ENCODE measurements at regions not wholly inside any gene's neighbourhood (a gene's known extent, or its start where the extent isn't known, plus 50 kb on each side); places are given as distances from the start of the nearest gene placed in this dataset.

DNA sequence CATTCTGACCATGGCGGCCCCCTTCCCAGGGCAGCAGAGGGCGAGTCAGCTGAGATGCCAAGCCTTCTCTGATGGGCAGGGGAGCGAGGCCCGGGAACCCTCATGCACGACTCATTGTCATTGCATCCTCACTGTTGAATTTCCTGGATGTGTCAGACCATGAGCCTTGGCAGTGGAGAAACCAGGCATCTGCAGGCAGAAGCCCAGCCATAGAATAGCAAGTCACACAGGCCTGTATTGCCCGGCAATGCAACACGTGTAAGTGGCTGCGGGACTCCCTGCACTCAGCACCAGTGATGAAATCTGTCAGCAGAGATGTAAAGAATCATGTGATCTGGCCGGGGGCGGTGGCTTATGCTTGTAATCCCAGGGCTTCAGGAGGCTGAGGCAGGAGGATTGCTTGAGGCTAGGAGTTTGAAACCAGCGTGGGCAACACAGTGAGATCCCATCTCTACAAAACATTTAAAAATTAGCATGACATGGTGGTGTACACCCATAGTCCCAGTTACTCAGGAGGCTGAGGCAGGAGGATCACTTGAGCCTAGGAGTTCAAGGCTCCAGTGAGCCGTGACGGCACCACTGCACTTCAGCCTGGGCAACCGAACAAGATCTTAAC, 199.7 kb downstream of the KATNAL1 start:
- no peak for DNase-seq (ENCODE audit: low read depth)

GRCh38 chr13:30107121-30107520, 200.2 kb downstream of the KATNAL1 start:
- DNase-seq (ENCODE audit: low read depth), result no peak

- DNase-seq (ENCODE audit: low read depth), result no peak
Measured at GRCh38 chr13:30105381-30105780, 202.0 kb downstream of the KATNAL1 start.

- DNase-seq (ENCODE audit: low read depth), result no peak
Measured at GRCh38 chr13:30103161-30103840, 204.1 kb downstream of the KATNAL1 start.

DNA sequence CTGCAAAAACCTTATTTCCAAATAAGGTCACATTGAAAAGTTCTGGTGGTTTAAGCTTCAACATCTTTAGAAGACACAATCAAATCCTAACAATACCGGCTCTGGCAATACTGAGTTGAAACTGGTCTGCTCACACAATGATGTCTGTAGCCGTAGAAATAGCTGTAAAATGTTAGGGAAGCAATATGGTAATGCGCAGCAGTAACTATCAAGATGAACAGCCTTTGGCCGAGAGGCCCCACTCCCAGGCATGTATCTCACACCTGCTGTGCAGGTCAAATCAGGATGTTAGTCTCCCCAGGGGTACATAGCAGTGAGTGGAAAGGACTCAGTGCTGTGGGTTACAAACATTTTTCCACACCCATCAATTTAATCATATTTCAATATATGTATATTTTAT, 207.1 kb downstream of the KATNAL1 start:
- no peak for DNase-seq (ENCODE audit: low read depth)

DNA sequence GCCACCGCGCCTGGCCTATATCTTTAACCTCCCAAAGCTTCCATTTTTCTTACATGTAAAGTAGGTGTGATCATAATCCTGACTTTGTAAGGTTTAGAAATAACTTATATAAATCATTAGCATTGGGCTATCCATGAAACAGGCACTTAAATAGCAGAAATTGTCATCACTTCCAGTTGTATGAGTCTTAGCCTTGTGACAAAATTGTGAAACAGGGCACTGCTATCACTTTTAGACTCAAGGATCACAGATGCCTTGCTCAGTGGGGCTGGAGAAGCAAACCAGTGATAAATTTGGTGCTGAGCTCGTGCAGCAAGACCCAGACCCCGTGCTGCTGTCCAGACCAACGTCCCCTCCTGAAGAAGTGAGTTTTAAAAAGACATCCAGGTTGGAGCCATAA, 209.7 kb downstream of the KATNAL1 start:
- no peak for DNase-seq (ENCODE audit: low read depth)

DNA sequence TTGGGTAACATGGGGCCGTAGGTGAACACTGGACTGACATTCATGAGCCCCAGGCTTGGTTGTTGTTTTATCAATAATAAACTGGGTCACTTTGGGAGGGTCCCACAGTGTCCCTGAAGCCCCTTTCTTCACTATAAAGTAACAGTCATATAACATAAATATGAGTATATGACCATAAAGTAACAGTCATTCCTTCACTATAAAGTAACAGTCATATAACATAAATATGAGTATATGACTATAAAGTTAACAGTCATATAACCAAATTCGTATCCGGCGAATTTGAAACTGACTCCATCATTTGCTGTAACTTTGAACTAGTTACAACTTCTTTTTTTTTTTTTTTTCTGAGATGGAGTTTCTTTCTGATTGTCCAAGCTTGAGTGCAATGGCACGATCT, 210.3 kb downstream of the KATNAL1 start:
- DNase-seq (ENCODE audit: low read depth), result no peak

GRCh38 chr13:30094015-30094414, 213.3 kb downstream of the KATNAL1 start:
- DNase-seq (ENCODE audit: low read depth), result no peak

DNA sequence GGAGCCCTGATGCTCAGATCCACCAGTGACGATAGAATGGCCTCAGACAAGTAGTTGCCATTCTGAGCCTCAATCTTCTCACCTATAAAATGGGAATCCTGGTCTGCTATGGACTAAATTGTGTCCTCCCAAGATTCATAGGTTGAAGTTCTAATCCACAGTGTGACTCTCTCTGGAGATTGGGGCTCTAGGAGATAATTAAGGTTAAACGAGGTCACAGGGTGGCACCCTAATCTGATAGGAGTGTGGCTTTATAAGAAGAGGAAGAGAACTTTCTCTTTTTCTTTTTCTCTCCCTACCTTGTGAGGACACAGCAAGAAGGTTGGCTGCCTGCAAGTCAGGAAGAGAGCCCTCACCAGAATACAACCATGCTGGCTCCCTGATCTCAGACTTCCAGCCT, 214.1 kb downstream of the KATNAL1 start:
- no peak for DNase-seq (ENCODE audit: low read depth)

DNA sequence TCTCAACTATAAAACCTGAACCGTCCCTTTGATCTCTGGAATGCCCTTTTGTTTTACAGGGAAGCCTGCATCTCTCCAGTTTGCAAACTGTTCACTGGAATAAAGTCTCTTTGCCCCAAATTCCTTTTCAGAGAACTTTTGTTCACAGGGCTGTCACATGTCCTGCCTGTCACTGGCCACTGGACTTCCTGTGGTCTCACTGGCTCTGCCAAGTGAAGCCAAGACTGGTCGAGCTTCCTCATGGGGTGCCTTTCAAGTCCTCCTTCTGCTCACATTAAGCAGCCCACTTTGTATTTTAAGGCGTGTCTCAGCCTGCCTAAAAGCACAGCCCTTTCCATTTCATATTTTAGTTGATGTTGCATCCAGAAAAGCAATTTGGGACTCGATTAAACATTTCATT, 215.7 kb downstream of the KATNAL1 start:
- DNase-seq (ENCODE audit: low read depth), result no peak

DNA sequence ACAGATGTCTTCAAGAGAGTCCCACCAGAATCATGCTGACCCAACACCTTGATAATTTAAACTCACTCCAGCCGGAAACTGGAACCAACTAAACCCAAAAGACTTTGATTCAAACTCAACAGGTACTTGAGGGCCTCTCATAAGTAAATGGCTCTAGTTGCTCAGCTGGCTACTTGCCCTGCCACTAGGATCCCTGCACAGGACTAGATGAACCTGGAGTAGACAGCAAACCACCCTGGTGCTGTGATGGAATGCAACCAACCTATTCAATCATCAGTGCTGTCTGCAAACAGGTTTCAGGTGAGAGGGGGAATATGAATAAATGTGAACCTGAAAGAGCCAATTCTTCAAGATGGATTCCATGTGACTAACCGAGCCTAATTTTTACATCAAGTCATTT, 216.3 kb downstream of the KATNAL1 start:
- no peak for DNase-seq (ENCODE audit: low read depth)

DNA sequence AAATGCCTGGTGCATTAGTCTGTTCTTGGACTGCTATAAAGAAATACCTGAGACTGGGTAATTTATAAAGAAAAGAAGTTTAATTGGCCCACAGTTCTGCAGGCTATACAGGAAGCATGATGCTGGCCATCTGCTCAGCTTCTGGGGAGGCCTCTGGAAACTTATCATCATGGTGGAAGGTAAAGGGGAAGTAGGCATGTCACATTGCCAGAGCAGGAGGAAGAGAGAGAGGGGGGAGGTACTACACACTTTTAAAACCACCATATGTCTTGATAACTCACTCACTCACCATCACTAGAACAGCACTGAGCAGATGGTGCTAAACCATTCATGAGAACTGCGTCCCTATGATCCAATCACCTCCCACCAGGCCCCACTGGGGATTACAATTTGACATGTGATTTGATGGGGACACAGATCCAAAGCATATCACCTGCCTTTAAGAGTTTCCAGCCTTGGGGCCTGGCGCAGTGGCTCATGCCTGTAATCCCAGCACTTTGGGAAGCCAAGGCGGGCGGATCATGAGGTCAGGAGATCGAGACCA, 219.0 kb downstream of the KATNAL1 start:
- DNase-seq (ENCODE audit: low read depth), result no peak

- no peak for DNase-seq (ENCODE audit: low read depth)
Measured at GRCh38 chr13:30085087-30085486, 222.3 kb downstream of the KATNAL1 start.

DNA sequence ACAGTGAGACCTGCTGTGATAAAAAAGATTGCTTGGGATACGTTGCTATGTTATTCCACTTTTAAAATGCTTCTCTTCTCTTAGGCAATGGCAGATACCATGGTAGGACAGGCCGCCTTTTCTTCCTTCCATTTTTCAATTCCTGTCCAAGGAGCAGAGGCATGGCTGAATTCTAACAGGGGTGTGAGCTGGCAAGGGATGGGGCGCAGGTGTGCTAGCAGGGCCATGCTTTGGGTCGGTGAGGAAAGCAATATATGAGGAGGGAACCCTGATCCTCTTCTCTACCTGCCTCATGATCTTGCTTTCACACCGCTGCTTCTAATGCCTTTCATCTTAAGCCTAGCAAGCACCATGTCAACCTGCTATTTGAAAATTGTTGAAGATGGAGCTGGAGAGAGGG, 225.0 kb downstream of the KATNAL1 start:
- DNase-seq (ENCODE audit: low read depth), result no peak

DNA sequence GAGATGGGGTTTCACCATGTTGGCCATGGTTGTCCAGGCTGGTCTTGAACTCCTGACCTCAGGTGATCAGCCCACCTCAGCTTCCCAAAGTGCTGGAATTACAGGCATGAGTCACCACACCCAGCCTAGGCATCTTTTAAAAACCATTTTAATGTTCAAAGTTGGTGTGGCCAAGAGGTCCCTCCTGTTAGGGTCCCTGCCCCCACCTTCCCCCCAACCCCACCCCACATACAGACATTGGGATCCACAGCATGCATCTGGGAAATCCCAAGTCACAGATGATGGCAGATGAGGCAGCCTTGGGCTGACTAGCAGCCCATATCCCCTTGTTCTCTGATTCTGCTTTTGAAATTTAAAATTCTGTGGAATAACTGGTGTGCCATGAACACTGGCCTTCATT, 226.0 kb downstream of the KATNAL1 start:
- DNase-seq (ENCODE audit: low read depth), result no peak

- DNase-seq (ENCODE audit: low read depth), result no peak
Measured at GRCh38 chr13:30079501-30079900, 227.8 kb downstream of the KATNAL1 start.

GRCh38 chr13:30078059-30078458, 227.6 kb upstream of the UBL3 start:
- DNase-seq (ENCODE audit: low read depth), result no peak

DNA sequence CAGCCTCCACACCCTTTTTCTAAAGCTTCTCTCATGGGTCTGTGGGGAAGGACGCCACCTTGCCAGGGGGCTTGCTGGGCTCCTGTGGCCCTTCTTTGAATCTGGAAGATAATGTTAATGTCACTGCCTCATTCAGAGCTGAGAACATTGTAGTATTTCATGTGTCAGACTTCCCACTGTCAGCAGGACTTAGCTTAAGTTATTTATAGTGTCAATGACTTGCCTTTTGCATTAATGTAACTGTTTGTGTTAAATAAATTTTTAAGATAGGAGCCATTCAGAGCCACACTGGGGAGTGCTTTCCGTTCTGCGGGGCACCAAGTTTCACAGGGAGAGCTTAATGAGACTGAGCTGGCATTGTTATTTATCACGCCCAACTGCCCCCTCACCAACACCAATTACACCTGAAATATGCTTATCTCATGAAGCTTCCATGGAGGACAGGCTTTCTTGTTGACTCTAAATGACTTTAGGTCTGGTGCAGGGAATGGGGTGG, 226.9 kb upstream of the UBL3 start:
- DNase-seq (ENCODE audit: low read depth), result no peak

DNA sequence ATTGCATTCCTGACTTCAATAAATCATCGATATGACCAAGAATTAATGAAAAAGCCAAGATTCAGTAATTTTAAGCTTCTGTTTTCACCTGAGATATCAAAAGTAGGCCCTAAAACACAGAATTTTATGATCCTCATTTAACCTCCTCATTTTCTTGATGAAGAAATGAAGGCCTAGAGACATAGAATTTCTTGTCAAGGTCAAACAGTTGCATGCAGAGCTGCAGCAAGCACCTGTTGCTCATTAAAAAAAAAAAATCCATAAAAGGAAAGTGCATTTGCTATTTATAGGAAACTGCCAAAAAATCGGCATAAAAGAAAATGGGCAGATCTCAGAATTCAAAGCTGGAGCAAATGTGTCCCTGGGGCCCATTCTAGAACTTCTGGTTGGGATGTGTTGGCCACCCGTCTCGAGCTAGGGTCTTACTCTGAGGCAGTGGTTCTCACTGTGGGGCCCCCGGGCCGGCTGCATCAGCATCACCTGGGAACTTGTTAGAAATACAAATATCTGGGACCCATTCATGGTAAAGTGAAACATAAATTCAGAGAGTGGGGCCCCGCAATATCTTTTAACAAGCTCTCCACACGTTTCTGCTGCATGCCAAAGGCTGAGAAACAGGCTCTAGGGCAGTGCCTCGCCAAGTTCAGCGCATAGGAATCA, 224.7 kb upstream of the UBL3 start:
- DNase-seq (ENCODE audit: low read depth), result no peak

DNA sequence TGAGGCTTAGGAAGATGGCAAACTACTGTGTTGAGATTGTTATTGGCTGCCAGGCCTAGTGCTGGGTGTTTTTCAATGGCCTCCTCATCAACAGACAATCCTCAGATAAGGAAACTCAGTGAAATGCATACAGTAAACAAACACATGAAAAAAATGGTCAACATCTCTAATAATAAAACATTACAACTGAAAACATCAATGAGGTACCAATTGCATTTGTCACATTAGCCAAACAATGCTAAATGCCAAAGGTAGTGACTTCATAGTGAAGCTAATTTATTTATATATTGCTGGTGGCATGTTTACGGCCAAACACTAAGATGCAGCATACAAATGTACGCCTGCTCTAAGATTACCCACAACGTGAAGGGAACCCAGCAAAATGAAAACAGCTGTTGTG, 224.0 kb upstream of the UBL3 start:
- DNase-seq (ENCODE audit: low read depth), result no peak

DNA sequence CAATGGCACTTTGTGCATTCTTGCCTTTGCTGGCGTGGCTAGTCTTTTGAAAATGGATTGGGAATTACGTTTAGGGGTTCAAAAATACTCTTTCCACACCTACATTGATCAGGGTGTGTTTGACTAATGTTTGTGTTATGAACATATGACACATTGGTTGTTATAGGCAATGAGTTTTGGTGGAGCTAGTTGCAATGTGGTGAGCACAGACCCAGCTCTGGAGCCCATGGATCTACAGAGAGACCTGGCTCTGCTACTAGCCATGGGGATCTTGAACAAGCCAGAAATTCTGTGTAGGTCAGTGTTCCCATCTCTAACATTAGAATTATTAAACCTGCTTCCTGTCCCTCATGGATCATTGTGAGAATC, 222.4 kb upstream of the UBL3 start:
- no peak for DNase-seq (ENCODE audit: low read depth)

- DNase-seq (ENCODE audit: low read depth), result no peak
Measured at GRCh38 chr13:30071969-30072817, 221.8 kb upstream of the UBL3 start.
